Retinal pigment epithelial cell (primary cell): ENCODE measurements at regions not wholly inside any gene's neighbourhood (a gene's known extent, or its start where the extent isn't known, plus 50 kb on each side); places are given as distances from the start of the nearest gene placed in this dataset.

Source experiments
- DNase-seq: peaks from one replicate; pipeline ENCODE4 v3.0.0-alpha.2; 2010; ENCODE audit warnings: low read depth
- H3K4me3 ChIP-seq: 2 replicates; pipeline ENCODE4 v1.5.1; 2011; ENCODE audit warnings: mild to moderate bottlenecking, low read length, control low read depth, moderate library complexity
- CTCF ChIP-seq: conservative IDR thresholded peaks from 2 replicates; pipeline ENCODE4 v1.5.1; 2011; ENCODE audit warnings: low read depth, low read length, control low read depth, inconsistent platforms

GRCh38 chr10:65394502-65395297, 1531.1 kb upstream of the LRRTM3 start:
- TF ChIP-seq CTCF: no peak
- H3K4me3 ChIP-seq: no peak overlapping the region
- DNase-seq: peak; percentile 54

GRCh38 chr10:65395631-65396030, 1530.2 kb upstream of the LRRTM3 start:
- DNase-seq: no peak
- H3K4me3 ChIP-seq: no peak overlapping the region

GRCh38 chr10:65396997-65397396, 1528.8 kb upstream of the LRRTM3 start:
- no peak overlapping the region for H3K4me3 ChIP-seq
- no peak for DNase-seq
- TF ChIP-seq CTCF: no peak

More at GRCh38 chr10:65395631-65396030, 1530.2 kb upstream of the LRRTM3 start:
- no peak for TF ChIP-seq CTCF

- TF ChIP-seq CTCF: no peak
- DNase-seq: no peak
- H3K4me3 ChIP-seq: no peak overlapping the region
These were observed 1517.4 kb upstream of the LRRTM3 start for GRCh38 chr10:65408401-65408800.

GRCh38 chr10:65413001-65413400, 1512.8 kb upstream of the LRRTM3 start:
- TF ChIP-seq CTCF: no peak
- no peak overlapping the region for H3K4me3 ChIP-seq
- no peak for DNase-seq

GRCh38 chr10:65415318-65415717, 1510.5 kb upstream of the LRRTM3 start:
- no peak for TF ChIP-seq CTCF
- DNase-seq: no peak
- H3K4me3 ChIP-seq: no peak overlapping the region

GRCh38 chr10:65416094-65416493, 1509.7 kb upstream of the LRRTM3 start:
- DNase-seq: no peak
- no peak overlapping the region for H3K4me3 ChIP-seq
- no peak for TF ChIP-seq CTCF
